ENCODE measurements at regions not wholly inside any gene's neighbourhood (a gene's known extent, or its start where the extent isn't known, plus 50 kb on each side); places are given as distances from the start of the nearest gene placed in this dataset.

- TF ChIP-seq CTCF (IDR thresholded peaks at IDR 0.05; ENCODE audit: insufficient read depth, low read length, poor library complexity, severe bottlenecking): no peak
- Histone ChIP-seq H3K27me3 (ENCODE audit: control insufficient read depth, insufficient read depth, low read length) (no peaks in the 10 kb centered on the region), H3K36me3 (ENCODE audit: control insufficient read depth, insufficient read depth, low read length) (no peaks in the 10 kb centered on the region), H3K4me3 (ENCODE audit: low read depth, low read length) (no peak overlapping the region)
- DNase-seq (ENCODE audit: low read depth): peak; percentile 23
Observed at GRCh38 chr5:136730426-136730825, 365.1 kb upstream of the TRPC7 start.

GRCh38 chr5:136729901-136730355 lies 364.6 kb upstream of the TRPC7 start:
- TF ChIP-seq CTCF (IDR thresholded peaks at IDR 0.05; ENCODE audit: insufficient read depth, low read length, poor library complexity, severe bottlenecking): no peak
- Histone ChIP-seq H3K4me3 (ENCODE audit: low read depth, low read length) (no peak overlapping the region), H3K36me3 (ENCODE audit: control insufficient read depth, insufficient read depth, low read length) (no peaks in the 10 kb centered on the region), H3K27me3 (ENCODE audit: control insufficient read depth, insufficient read depth, low read length) (no peaks in the 10 kb centered on the region)
- peak; percentile 71 for DNase-seq (ENCODE audit: low read depth)

- H3K36me3 ChIP-seq (ENCODE audit: control insufficient read depth, insufficient read depth, low read length): no peaks in the 10 kb centered on the region
- TF ChIP-seq CTCF (IDR thresholded peaks at IDR 0.05; ENCODE audit: insufficient read depth, low read length, poor library complexity, severe bottlenecking): no peak
- no peaks in the 10 kb centered on the region for H3K27me3 ChIP-seq (ENCODE audit: control insufficient read depth, insufficient read depth, low read length)
- no peak for DNase-seq (ENCODE audit: low read depth)
- H3K4me3 ChIP-seq (ENCODE audit: low read depth, low read length): no peak overlapping the region
Observed at GRCh38 chr5:136726506-136726905, 361.2 kb upstream of the TRPC7 start.

GRCh38 chr5:136724161-136724560 lies 358.8 kb upstream of the TRPC7 start:
- Histone ChIP-seq H3K27me3 (ENCODE audit: control insufficient read depth, insufficient read depth, low read length) (no peaks in the 10 kb centered on the region), H3K4me3 (ENCODE audit: low read depth, low read length) (no peak overlapping the region), H3K36me3 (ENCODE audit: control insufficient read depth, insufficient read depth, low read length) (no peaks in the 10 kb centered on the region)
- TF ChIP-seq CTCF (IDR thresholded peaks at IDR 0.05; ENCODE audit: insufficient read depth, low read length, poor library complexity, severe bottlenecking): no peak
- DNase-seq (ENCODE audit: low read depth): no peak

- DNase-seq (ENCODE audit: low read depth): no peak
- H3K4me3 ChIP-seq (ENCODE audit: low read depth, low read length): no peak overlapping the region
- no peaks in the 10 kb centered on the region for H3K36me3 ChIP-seq (ENCODE audit: control insufficient read depth, insufficient read depth, low read length)
- TF ChIP-seq CTCF (IDR thresholded peaks at IDR 0.05; ENCODE audit: insufficient read depth, low read length, poor library complexity, severe bottlenecking): no peak
- H3K27me3 ChIP-seq (ENCODE audit: control insufficient read depth, insufficient read depth, low read length): no peaks in the 10 kb centered on the region
Observed at GRCh38 chr5:136722581-136722980, 357.2 kb upstream of the TRPC7 start.

- H3K36me3 ChIP-seq (ENCODE audit: control insufficient read depth, insufficient read depth, low read length): no peaks in the 10 kb centered on the region
- no peak overlapping the region for H3K4me3 ChIP-seq (ENCODE audit: low read depth, low read length)
- no peaks in the 10 kb centered on the region for H3K27me3 ChIP-seq (ENCODE audit: control insufficient read depth, insufficient read depth, low read length)
- no peak for TF ChIP-seq CTCF (IDR thresholded peaks at IDR 0.05; ENCODE audit: insufficient read depth, low read length, poor library complexity, severe bottlenecking)
- DNase-seq (ENCODE audit: low read depth): no peak
Observed at GRCh38 chr5:136722086-136722485, 356.7 kb upstream of the TRPC7 start.
